ENCODE measurements at regions not wholly inside any gene's neighbourhood (a gene's known extent, or its start where the extent isn't known, plus 50 kb on each side); places are given as distances from the start of the nearest gene placed in this dataset.
A peak's percentile ranks its signal among the peaks of the same experiment; 100 is the strongest.

DNA sequence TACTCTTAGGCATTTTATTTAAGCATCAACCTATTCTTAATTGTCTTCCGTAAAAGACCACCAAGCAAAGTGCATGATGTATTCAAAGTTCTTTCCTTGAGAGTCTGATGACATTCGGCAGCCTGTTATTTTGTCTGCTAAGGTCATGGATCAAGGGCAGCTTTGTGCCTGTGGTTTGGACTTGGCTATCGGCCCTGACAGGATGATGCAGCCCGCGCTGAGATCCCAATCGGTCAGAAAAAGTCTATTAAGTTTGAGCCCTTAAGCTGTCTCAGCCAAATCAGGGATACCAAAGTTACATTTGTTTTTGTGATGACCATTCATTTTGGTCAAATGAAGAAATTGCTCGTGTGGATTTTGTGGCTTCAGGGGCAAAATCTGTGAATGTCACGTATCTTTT is 718.9 kb upstream of the FANCL start:
- ATAC-seq = no peak

DNA sequence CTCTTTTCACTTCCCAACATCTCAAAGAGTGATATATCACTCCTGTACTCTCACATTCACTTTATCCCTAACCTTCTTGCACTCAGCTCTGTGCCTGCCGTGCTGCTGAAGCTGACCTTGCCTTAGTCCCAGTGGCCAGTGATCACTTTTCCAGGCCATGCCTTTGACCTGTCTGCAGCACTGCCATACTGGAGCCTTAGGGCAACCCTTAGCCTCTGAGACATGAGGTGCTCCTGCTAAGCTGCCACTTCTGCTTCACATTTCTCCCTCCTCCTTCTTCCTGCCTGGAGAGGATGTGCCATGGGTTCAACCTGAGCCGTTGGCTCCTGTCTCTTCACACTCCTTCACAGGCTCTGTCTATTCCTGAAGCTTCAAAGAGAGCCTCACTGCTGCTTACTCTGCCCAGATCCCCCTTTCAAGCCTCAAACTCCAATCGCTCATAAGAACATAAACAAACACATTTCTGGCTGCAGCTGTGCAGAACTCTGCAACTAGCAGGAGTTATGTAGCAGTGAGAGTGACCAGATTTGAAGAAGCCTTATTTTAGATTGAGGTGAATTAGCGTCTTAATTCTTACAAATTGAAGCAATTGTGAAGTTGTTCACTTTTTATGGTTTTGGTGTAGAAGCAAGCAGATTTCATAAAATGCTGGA is 716.2 kb upstream of the FANCL start:
- TF ChIP-seq, protein P1, sequence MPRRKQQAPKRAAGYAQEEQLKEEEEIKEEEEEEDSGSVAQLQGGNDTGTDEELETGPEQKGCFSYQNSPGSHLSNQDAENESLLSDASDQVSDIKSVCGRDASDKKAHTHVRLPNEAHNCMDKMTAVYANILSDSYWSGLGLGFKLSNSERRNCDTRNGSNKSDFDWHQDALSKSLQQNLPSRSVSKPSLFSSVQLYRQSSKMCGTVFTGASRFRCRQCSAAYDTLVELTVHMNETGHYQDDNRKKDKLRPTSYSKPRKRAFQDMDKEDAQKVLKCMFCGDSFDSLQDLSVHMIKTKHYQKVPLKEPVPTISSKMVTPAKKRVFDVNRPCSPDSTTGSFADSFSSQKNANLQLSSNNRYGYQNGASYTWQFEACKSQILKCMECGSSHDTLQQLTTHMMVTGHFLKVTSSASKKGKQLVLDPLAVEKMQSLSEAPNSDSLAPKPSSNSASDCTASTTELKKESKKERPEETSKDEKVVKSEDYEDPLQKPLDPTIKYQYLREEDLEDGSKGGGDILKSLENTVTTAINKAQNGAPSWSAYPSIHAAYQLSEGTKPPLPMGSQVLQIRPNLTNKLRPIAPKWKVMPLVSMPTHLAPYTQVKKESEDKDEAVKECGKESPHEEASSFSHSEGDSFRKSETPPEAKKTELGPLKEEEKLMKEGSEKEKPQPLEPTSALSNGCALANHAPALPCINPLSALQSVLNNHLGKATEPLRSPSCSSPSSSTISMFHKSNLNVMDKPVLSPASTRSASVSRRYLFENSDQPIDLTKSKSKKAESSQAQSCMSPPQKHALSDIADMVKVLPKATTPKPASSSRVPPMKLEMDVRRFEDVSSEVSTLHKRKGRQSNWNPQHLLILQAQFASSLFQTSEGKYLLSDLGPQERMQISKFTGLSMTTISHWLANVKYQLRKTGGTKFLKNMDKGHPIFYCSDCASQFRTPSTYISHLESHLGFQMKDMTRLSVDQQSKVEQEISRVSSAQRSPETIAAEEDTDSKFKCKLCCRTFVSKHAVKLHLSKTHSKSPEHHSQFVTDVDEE (CRISPR knock-in tag; IDR thresholded peaks at IDR 0.05) = no peak
- TF ChIP-seq TCF4 (CRISPR knock-in tag; IDR thresholded peaks at IDR 0.05; ENCODE audit: borderline replicate concordance) (no peak), CSDC2 (CRISPR knock-in tag; IDR thresholded peaks at IDR 0.05) (no peak), PPARA (CRISPR knock-in tag; IDR thresholded peaks at IDR 0.05; ENCODE audit: borderline replicate concordance) (no peak), ARNTL (CRISPR knock-in tag; IDR thresholded peaks at IDR 0.05; ENCODE audit: borderline replicate concordance, low read depth) (no peak), BACH2 (CRISPR knock-in tag; IDR thresholded peaks at IDR 0.05; ENCODE audit: borderline replicate concordance) (no peak), GLIS3 (CRISPR knock-in tag; IDR thresholded peaks at IDR 0.05) (no peak), RARB (CRISPR knock-in tag; IDR thresholded peaks at IDR 0.05) (no peak), OSR1 (CRISPR knock-in tag; IDR thresholded peaks at IDR 0.05) (no peak), ZNF8 (CRISPR knock-in tag; IDR thresholded peaks at IDR 0.05) (no peak), ZFP3 (CRISPR knock-in tag; IDR thresholded peaks at IDR 0.05) (no peak), ISL1 (CRISPR knock-in tag; IDR thresholded peaks at IDR 0.05) (no peak), SNAI2 (CRISPR knock-in tag; IDR thresholded peaks at IDR 0.05) (no peak), POU6F1 (CRISPR knock-in tag; IDR thresholded peaks at IDR 0.05; ENCODE audit: borderline replicate concordance, low read depth) (no peak), ZNF70 (CRISPR knock-in tag; IDR thresholded peaks at IDR 0.05) (no peak)
- TF ChIP-seq, protein P2, sequence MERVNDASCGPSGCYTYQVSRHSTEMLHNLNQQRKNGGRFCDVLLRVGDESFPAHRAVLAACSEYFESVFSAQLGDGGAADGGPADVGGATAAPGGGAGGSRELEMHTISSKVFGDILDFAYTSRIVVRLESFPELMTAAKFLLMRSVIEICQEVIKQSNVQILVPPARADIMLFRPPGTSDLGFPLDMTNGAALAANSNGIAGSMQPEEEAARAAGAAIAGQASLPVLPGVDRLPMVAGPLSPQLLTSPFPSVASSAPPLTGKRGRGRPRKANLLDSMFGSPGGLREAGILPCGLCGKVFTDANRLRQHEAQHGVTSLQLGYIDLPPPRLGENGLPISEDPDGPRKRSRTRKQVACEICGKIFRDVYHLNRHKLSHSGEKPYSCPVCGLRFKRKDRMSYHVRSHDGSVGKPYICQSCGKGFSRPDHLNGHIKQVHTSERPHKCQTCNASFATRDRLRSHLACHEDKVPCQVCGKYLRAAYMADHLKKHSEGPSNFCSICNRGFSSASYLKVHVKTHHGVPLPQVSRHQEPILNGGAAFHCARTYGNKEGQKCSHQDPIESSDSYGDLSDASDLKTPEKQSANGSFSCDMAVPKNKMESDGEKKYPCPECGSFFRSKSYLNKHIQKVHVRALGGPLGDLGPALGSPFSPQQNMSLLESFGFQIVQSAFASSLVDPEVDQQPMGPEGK (CRISPR knock-in tag; IDR thresholded peaks at IDR 0.05; ENCODE audit: borderline replicate concordance) = no peak
- TF ChIP-seq, protein P3, sequence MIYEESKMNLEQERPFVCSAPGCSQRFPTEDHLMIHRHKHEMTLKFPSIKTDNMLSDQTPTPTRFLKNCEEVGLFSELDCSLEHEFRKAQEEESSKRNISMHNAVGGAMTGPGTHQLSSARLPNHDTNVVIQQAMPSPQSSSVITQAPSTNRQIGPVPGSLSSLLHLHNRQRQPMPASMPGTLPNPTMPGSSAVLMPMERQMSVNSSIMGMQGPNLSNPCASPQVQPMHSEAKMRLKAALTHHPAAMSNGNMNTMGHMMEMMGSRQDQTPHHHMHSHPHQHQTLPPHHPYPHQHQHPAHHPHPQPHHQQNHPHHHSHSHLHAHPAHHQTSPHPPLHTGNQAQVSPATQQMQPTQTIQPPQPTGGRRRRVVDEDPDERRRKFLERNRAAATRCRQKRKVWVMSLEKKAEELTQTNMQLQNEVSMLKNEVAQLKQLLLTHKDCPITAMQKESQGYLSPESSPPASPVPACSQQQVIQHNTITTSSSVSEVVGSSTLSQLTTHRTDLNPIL (CRISPR knock-in tag; IDR thresholded peaks at IDR 0.05; ENCODE audit: low read depth) = no peak
- no peak for ATAC-seq

More for the DNA sequence above, 718.9 kb upstream of the FANCL start:
- peak; percentile 38; the same call in 1 of the 2 replicates for TF ChIP-seq ISL1 (CRISPR knock-in tag; IDR thresholded peaks at IDR 0.05)
- TF ChIP-seq, protein P4, sequence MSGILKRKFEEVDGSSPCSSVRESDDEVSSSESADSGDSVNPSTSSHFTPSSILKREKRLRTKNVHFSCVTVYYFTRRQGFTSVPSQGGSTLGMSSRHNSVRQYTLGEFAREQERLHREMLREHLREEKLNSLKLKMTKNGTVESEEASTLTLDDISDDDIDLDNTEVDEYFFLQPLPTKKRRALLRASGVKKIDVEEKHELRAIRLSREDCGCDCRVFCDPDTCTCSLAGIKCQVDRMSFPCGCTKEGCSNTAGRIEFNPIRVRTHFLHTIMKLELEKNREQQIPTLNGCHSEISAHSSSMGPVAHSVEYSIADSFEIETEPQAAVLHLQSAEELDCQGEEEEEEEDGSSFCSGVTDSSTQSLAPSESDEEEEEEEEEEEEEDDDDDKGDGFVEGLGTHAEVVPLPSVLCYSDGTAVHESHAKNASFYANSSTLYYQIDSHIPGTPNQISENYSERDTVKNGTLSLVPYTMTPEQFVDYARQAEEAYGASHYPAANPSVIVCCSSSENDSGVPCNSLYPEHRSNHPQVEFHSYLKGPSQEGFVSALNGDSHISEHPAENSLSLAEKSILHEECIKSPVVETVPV (CRISPR knock-in tag; IDR thresholded peaks at IDR 0.05) = no peak

DNA sequence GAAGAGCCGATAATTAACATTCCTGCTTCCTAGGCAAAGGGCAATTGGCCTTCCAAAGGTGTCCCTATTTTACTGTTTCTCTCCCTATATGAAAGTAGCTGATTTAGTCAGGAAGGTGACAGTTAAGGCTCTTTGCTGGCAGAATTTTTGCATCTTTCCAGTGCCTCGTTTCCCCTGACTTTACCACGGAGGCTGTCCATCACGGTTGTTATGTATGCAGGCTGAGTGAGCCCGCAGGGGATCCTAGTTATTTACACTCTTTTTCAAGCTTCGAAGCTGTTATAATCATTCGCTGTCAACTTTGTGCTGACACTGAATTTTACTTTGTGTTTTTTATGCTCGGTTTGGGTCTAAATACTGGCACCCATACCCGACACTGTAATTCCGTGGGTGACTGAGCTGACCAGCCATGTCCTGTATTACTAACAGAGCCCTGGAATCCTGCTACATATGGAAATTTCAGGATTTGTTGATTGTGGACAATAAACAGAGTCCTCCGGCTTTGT is 713.8 kb upstream of the FANCL start:
- TF ChIP-seq ZFP3 (CRISPR knock-in tag; IDR thresholded peaks at IDR 0.05) (no peak), OSR1 (CRISPR knock-in tag; IDR thresholded peaks at IDR 0.05) (no peak), POU6F1 (CRISPR knock-in tag; IDR thresholded peaks at IDR 0.05; ENCODE audit: borderline replicate concordance, low read depth) (no peak), TOX (CRISPR knock-in tag; IDR thresholded peaks at IDR 0.05; ENCODE audit: borderline replicate concordance) (no peak), PPARA (CRISPR knock-in tag; IDR thresholded peaks at IDR 0.05; ENCODE audit: borderline replicate concordance) (no peak), ISL1 (CRISPR knock-in tag; IDR thresholded peaks at IDR 0.05) (no peak), GLIS3 (CRISPR knock-in tag; IDR thresholded peaks at IDR 0.05) (no peak), CSDC2 (CRISPR knock-in tag; IDR thresholded peaks at IDR 0.05) (no peak), SNAI2 (CRISPR knock-in tag; IDR thresholded peaks at IDR 0.05) (no peak), ZNF70 (CRISPR knock-in tag; IDR thresholded peaks at IDR 0.05) (no peak), ZNF8 (CRISPR knock-in tag; IDR thresholded peaks at IDR 0.05) (no peak), ZFP30 (CRISPR knock-in tag; IDR thresholded peaks at IDR 0.05) (no peak), ZC3H10 (CRISPR knock-in tag; IDR thresholded peaks at IDR 0.05) (no peak), RARB (CRISPR knock-in tag; IDR thresholded peaks at IDR 0.05) (no peak)
- TF ChIP-seq, protein P4 (CRISPR knock-in tag; IDR thresholded peaks at IDR 0.05) = no peak
- no peak for ATAC-seq
